ENCODE measurements at regions not wholly inside any gene's neighbourhood (a gene's known extent, or its start where the extent isn't known, plus 50 kb on each side); places are given as distances from the start of the nearest gene placed in this dataset.

- no peak for DNase-seq (ENCODE audit: low read depth)
- no peak overlapping the region for H3K4me3 ChIP-seq (ENCODE audit: low read depth, low read length)
- TF ChIP-seq POLR2A (IDR thresholded peaks at IDR 0.05; ENCODE audit: extremely low read depth, insufficient read length) (no peak), CTCF (IDR thresholded peaks at IDR 0.05; ENCODE audit: low read depth, low read length) (no peak), MAX (IDR thresholded peaks at IDR 0.05; ENCODE audit: low read depth, low read length) (no peak), MYC (IDR thresholded peaks at IDR 0.05; ENCODE audit: low read depth, low read length) (no peak)
These were observed 52.2 kb upstream of the ACKR3 start for GRCh38 chr2:236517251-236518031.

Measured in NB4 (cell line).